Astrocyte of the spinal cord (primary cell): ENCODE measurements at regions not wholly inside any gene's neighbourhood (a gene's known extent, or its start where the extent isn't known, plus 50 kb on each side); places are given as distances from the start of the nearest gene placed in this dataset.

Source experiments
- DNase-seq: peaks from one replicate; pipeline ENCODE4 v3.0.0; 2011; ENCODE audit warnings: low read depth, low spot score
- H3K4me3 ChIP-seq: 2 replicates; pipeline ENCODE4 v1.5.1; 2011; ENCODE audit warnings: low read depth, mild to moderate bottlenecking, low read length, moderate library complexity
- in situ Hi-C: cut with HindIII; loops from 2 replicates; pipeline ENCODE4 v1.10.0; 2017; ENCODE audit warnings: low sequenced_read_pairs
- TF ChIP-seq, protein P1 (sequence below): IDR thresholded peaks from 2 replicates; pipeline ENCODE4 v1.5.1; 2012; ENCODE audit warnings: low read depth, mild to moderate bottlenecking, low read length, inconsistent platforms

DNA sequence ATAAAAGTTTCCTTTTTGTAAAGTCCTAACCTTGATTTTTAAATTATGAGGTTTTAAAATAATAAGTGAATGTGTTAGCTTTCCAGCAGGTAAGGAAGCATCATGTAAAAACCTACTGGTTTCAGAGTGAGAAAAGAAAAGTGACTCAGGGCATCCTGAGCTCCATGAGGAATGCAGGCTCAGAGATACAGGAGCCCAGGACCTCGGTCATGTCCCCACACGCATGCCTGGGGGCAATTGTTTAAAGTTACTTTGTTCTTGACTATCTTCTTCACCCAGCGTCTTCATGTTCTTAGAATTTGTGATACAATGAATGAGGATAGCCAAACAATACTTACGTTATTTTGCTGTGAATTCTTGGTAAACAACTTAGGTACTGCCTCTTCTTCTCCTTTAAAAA lies 117.4 kb upstream of the PLPPR5 start:
- no peak for DNase-seq
- TF ChIP-seq, protein P1, sequence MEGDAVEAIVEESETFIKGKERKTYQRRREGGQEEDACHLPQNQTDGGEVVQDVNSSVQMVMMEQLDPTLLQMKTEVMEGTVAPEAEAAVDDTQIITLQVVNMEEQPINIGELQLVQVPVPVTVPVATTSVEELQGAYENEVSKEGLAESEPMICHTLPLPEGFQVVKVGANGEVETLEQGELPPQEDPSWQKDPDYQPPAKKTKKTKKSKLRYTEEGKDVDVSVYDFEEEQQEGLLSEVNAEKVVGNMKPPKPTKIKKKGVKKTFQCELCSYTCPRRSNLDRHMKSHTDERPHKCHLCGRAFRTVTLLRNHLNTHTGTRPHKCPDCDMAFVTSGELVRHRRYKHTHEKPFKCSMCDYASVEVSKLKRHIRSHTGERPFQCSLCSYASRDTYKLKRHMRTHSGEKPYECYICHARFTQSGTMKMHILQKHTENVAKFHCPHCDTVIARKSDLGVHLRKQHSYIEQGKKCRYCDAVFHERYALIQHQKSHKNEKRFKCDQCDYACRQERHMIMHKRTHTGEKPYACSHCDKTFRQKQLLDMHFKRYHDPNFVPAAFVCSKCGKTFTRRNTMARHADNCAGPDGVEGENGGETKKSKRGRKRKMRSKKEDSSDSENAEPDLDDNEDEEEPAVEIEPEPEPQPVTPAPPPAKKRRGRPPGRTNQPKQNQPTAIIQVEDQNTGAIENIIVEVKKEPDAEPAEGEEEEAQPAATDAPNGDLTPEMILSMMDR, result no peak
- in situ Hi-C loops, result no loop called here
- H3K4me3 ChIP-seq, result no peak overlapping the region

- in situ Hi-C loops, result no loop called here
- H3K4me3 ChIP-seq, result no peak overlapping the region
- TF ChIP-seq, protein P1, result no peak
- DNase-seq, result no peak
Measured at GRCh38 chr1:99123936-99124335, 119.3 kb upstream of the PLPPR5 start.

- TF ChIP-seq, protein P1, result no peak
Measured at GRCh38 chr1:99131546-99131945, 126.9 kb upstream of the PLPPR5 start.

GRCh38 chr1:99133756-99134500 lies 129.3 kb upstream of the PLPPR5 start:
- H3K4me3 ChIP-seq, result no peak overlapping the region
- TF ChIP-seq, protein P1, result no peak
- in situ Hi-C loops, result no loop called here
- no peak for DNase-seq

More at GRCh38 chr1:99131546-99131945, 126.9 kb upstream of the PLPPR5 start:
- DNase-seq, result no peak
- H3K4me3 ChIP-seq, result no peak overlapping the region
- in situ Hi-C loops, result no loop called here

GRCh38 chr1:99137554-99138206 lies 126.6 kb upstream of the PLPPR4 start:
- in situ Hi-C loops, result no loop called here
- H3K4me3 ChIP-seq, result no peak overlapping the region
- DNase-seq, result no peak
- TF ChIP-seq, protein P1, result no peak

DNA sequence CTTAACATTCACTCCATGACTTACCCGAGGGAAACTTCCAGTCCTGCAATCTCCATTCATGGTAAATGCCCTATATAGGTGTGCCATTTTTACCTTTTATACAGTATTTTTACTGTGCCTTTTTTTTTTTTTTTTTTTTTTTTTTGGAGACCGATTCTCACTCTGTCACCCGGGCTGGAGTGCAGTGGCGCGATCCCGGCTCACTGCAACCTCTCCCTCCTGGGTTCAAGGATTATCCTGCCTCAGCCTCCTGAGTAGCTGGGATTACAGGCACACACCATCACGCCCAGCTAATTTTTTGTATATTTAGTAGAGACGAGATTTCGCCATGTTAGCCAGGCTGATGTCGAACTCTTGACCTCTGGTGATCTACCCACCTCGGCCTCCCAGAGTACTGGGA lies 124.4 kb upstream of the PLPPR4 start:
- DNase-seq, result no peak
- no peak overlapping the region for H3K4me3 ChIP-seq
- TF ChIP-seq, protein P1, result no peak
- in situ Hi-C loops, result no loop called here
